CD14-positive monocyte (primary cell): ENCODE measurements at regions not wholly inside any gene's neighbourhood (a gene's known extent, or its start where the extent isn't known, plus 50 kb on each side); places are given as distances from the start of the nearest gene placed in this dataset.

Source experiments
- DNase-seq, 3 donors: peaks; one replicate each; pipeline ENCODE4 v3.0.0-alpha.2; 2011 to 2022
- H2AFZ ChIP-seq: 2 replicates; pipeline ENCODE4 v1.6.0; 2012; ENCODE audit warnings: mild to moderate bottlenecking, low read depth, low read length, inconsistent platforms; ENCODE audit not compliant: insufficient read depth, poor library complexity, severe bottlenecking
- H3K27ac ChIP-seq, 2 donors: 1 replicate in 1 of 2; 2 replicates in 1 of 2; pipeline ENCODE4 v1.5.1; 2012 to 2013; ENCODE audit warnings: low read length in 2 of 2, control low read depth in 1 of 2, inconsistent platforms in 1 of 2, low read depth in 1 of 2, mild to moderate bottlenecking in 1 of 2
- H3K27me3 ChIP-seq, 2 donors: one replicate each; pipeline versions ENCODE4 v1.6.0 to v1.6.1; 2011 to 2013; ENCODE audit warnings: low read length in 2 of 2; ENCODE audit not compliant: control insufficient read depth in 2 of 2, insufficient read depth in 2 of 2
- H3K36me3 ChIP-seq, 2 donors: replicated peaks in 1 of 2; 1 replicate in 1 of 2; 2 replicates in 1 of 2; pipeline versions ENCODE4 v1.5.1 to v1.6.1; 2012 to 2013; ENCODE audit warnings: low read length in 2 of 2, control low read depth in 1 of 2, inconsistent platforms in 1 of 2, mild to moderate bottlenecking in 1 of 2; ENCODE audit not compliant: insufficient read depth in 2 of 2, control insufficient read depth in 1 of 2
- H3K4me1 ChIP-seq, 2 donors: 1 replicate in 1 of 2; 2 replicates in 1 of 2; pipeline versions ENCODE4 v1.5.1 to v1.6.1; 2012 to 2013; ENCODE audit warnings: low read length in 2 of 2, control low read depth in 1 of 2, inconsistent platforms in 1 of 2, mild to moderate bottlenecking in 1 of 2, moderate library complexity in 1 of 2; ENCODE audit not compliant: insufficient read depth in 2 of 2, control insufficient read depth in 1 of 2
- H3K4me2 ChIP-seq: replicated peaks from 2 replicates; pipeline ENCODE3; 2012; ENCODE audit warnings: low read length, moderate library complexity, mild to moderate bottlenecking; ENCODE audit not compliant: poor library complexity, severe bottlenecking; ENCODE audit errors: extremely low read depth
- H3K4me3 ChIP-seq, 3 experiments: fragments of 200-600 bp in 1 of 3; sonication (generic) in 1 of 3; replicated peaks in 1 of 3; 1 replicate in 2 of 3; 2 replicates in 1 of 3; pipeline ENCODE4 v1.5.1; 2011 to 2013; ENCODE audit warnings: low read length in 3 of 3, mild to moderate bottlenecking in 3 of 3, control low read depth in 2 of 3, low read depth in 2 of 3, inconsistent platforms in 1 of 3, moderate library complexity in 1 of 3
- H3K79me2 ChIP-seq: 2 replicates; pipeline ENCODE4 v1.6.0; 2012; ENCODE audit warnings: mild to moderate bottlenecking, control low read depth, inconsistent platforms, low read length, moderate library complexity; ENCODE audit not compliant: insufficient read depth
- H3K9ac ChIP-seq: 2 replicates; pipeline ENCODE4 v1.6.0; 2017; ENCODE audit warnings: low read length, mild to moderate bottlenecking; ENCODE audit not compliant: insufficient read depth, poor library complexity, severe bottlenecking
- H3K9me3 ChIP-seq, 2 donors: replicated peaks in 1 of 2; 1 replicate in 1 of 2; 2 replicates in 1 of 2; pipeline versions ENCODE4 v1.5.1 to v1.6.1; 2012 to 2013; ENCODE audit warnings: low read length in 2 of 2, control low read depth in 1 of 2; ENCODE audit not compliant: control insufficient read depth in 1 of 2, insufficient read depth in 1 of 2
- H4K20me1 ChIP-seq: 2 replicates; pipeline ENCODE4 v1.6.0; 2012; ENCODE audit warnings: mild to moderate bottlenecking, low read length, control low read depth, moderate library complexity; ENCODE audit not compliant: insufficient read depth
- H3K27ac Mint-ChIP-seq, 7 donors: one replicate each; pipeline ENCODE4 v1.8.0; 2020; ENCODE audit warnings: mild to moderate bottlenecking in 7 of 7, mixed read lengths in 7 of 7, moderate library complexity in 6 of 7, inconsistent platforms in 2 of 7
- H3K27me3 Mint-ChIP-seq, 3 donors: one replicate each; pipeline ENCODE4 v1.8.0; 2021 to 2022; ENCODE audit warnings: low read depth in 3 of 3, mild to moderate bottlenecking in 3 of 3, mixed read lengths in 3 of 3, moderate library complexity in 3 of 3, inconsistent platforms in 1 of 3
- H3K36me3 Mint-ChIP-seq, 2 donors: one replicate each; pipeline ENCODE4 v1.8.0; 2020; ENCODE audit warnings: mixed read lengths in 2 of 2, inconsistent platforms in 1 of 2, mild to moderate bottlenecking in 1 of 2
- H3K4me1 Mint-ChIP-seq: one replicate; pipeline ENCODE4 v1.8.0; 2020; ENCODE audit warnings: mild to moderate bottlenecking, mixed read lengths
- H3K4me3 Mint-ChIP-seq, 2 donors: one replicate each; pipeline ENCODE4 v1.8.0; 2020; ENCODE audit warnings: mild to moderate bottlenecking in 2 of 2, mixed read lengths in 2 of 2, moderate library complexity in 1 of 2
- H3K9me3 Mint-ChIP-seq, 7 donors: one replicate each; pipeline ENCODE4 v1.8.0; 2020 to 2022; ENCODE audit warnings: mixed read lengths in 7 of 7, mild to moderate bottlenecking in 6 of 7, moderate library complexity in 6 of 7, inconsistent platforms in 2 of 7
- CTCF ChIP-seq: fragments of 200-600 bp; IDR thresholded peaks from one replicate; pipeline ENCODE4 v1.8.0; 2022; ENCODE audit warnings: antibody characterized with exemption, mild to moderate bottlenecking
- WGBS: methylation state at CpG from one replicate; pipeline ENCODE4 v1.1.5; 2013; ENCODE audit warnings: missing lambda C conversion rate; ENCODE audit not compliant: insufficient coverage; 5-methylcytosine and 5-hydroxymethylcytosine counted together
- intact Hi-C, 2 donors: fragments of 100-400 bp; cut with micrococcal nuclease; formaldehyde crosslinking; loops; one replicate each; pipeline versions ENCODE4 v1.15.0 to v1.15.1; 2023

GRCh38 chr9:23914431-23915003, 88.5 kb upstream of the ELAVL2 start:
- H3K4me2 ChIP-seq: no peak overlapping the region
- DNase-seq: no peak
- intact Hi-C loops: no loop called here
- H3K4me1 ChIP-seq: no peaks in the 10 kb centered on the region
- H3K27ac ChIP-seq: no peak overlapping the region
- WGBS: 97% methylated on average over 7 of the region's 17 CpGs
- H3K4me3 ChIP-seq: no peak overlapping the region
- TF ChIP-seq CTCF: no peak
- H3K36me3 Mint-ChIP-seq: no peaks in the 10 kb centered on the region
- no peaks in the 10 kb centered on the region for H3K4me1 Mint-ChIP-seq
- H2AFZ ChIP-seq: no peak overlapping the region
- H3K9ac ChIP-seq: no peak overlapping the region
- H3K27me3 Mint-ChIP-seq: no peaks in the 10 kb centered on the region
- no peak overlapping the region for H3K4me3 Mint-ChIP-seq
- H3K27me3 ChIP-seq: no peaks in the 10 kb centered on the region
- no peaks in the 10 kb centered on the region for H3K36me3 ChIP-seq
- no peak overlapping the region for H3K27ac Mint-ChIP-seq
- H3K79me2 ChIP-seq: no peaks in the 10 kb centered on the region
- H3K9me3 ChIP-seq: peaks cover 3 to 20% of the 10 kb centered on the region in 2 donors
- H4K20me1 ChIP-seq: no peaks in the 10 kb centered on the region
- peaks cover 3 to 23% (median 14%) of the 10 kb centered on the region in 7 donors for H3K9me3 Mint-ChIP-seq

GRCh38 chr9:23907343-23907742, 81.3 kb upstream of the ELAVL2 start:
- no CpG with 5 or more reads among the region's 1 CpG for WGBS
- intact Hi-C loops: no loop called here
- no peak overlapping the region for H3K4me2 ChIP-seq
- no peaks in the 10 kb centered on the region for H3K27me3 ChIP-seq
- H4K20me1 ChIP-seq: no peaks in the 10 kb centered on the region
- H3K4me1 ChIP-seq: no peaks in the 10 kb centered on the region
- H3K27ac ChIP-seq: no peak overlapping the region
- no peaks in the 10 kb centered on the region for H3K79me2 ChIP-seq
- H3K9ac ChIP-seq: no peak overlapping the region
- H3K4me1 Mint-ChIP-seq: no peaks in the 10 kb centered on the region
- H3K36me3 ChIP-seq: no peaks in the 10 kb centered on the region
- no peak overlapping the region for H3K4me3 Mint-ChIP-seq
- H3K27ac Mint-ChIP-seq: no peak overlapping the region
- peaks cover 0 to 5% (median 2%) of the 10 kb centered on the region in 7 donors for H3K9me3 Mint-ChIP-seq
- no peaks in the 10 kb centered on the region for H3K27me3 Mint-ChIP-seq
- no peaks in the 10 kb centered on the region for H3K36me3 Mint-ChIP-seq
- DNase-seq: no peak
- TF ChIP-seq CTCF: no peak
- no peak overlapping the region for H2AFZ ChIP-seq
- H3K4me3 ChIP-seq: no peak overlapping the region
- peaks cover 0 to 4% of the 10 kb centered on the region in 2 donors for H3K9me3 ChIP-seq
